Activated CD4-positive, alpha-beta T cell treated with anti-CD3 and anti-CD28 coated beads for 48 hours (primary cell): ENCODE measurements at regions not wholly inside any gene's neighbourhood (a gene's known extent, or its start where the extent isn't known, plus 50 kb on each side); places are given as distances from the start of the nearest gene placed in this dataset.

ENCODE experiments used
- DNase-seq: peaks from one replicate; pipeline ENCODE4 v3.0.0-alpha.2; 2020

- no peak for DNase-seq
Measured at GRCh38 chr5:171693412-171693811, 92.2 kb upstream of the SMIM23 start.

DNA sequence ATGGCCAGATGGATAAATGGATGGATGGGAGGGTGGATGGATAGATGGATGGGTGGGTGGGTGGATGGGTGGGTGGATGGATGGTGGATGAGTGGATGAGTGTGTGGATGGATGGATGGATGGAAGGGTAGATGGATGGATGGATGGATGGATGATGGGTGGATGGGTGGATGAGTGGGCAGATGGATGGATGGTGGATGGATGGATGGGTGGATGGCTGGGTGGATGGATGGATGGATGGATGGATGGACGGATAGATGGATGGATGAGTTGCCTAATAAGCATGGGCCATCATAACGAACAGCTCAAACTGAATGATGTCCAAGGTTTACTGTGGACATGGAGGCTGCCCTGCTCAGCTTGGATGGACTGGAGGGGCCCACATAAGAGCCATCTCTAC lies 89.8 kb upstream of the SMIM23 start:
- no peak for DNase-seq

DNA sequence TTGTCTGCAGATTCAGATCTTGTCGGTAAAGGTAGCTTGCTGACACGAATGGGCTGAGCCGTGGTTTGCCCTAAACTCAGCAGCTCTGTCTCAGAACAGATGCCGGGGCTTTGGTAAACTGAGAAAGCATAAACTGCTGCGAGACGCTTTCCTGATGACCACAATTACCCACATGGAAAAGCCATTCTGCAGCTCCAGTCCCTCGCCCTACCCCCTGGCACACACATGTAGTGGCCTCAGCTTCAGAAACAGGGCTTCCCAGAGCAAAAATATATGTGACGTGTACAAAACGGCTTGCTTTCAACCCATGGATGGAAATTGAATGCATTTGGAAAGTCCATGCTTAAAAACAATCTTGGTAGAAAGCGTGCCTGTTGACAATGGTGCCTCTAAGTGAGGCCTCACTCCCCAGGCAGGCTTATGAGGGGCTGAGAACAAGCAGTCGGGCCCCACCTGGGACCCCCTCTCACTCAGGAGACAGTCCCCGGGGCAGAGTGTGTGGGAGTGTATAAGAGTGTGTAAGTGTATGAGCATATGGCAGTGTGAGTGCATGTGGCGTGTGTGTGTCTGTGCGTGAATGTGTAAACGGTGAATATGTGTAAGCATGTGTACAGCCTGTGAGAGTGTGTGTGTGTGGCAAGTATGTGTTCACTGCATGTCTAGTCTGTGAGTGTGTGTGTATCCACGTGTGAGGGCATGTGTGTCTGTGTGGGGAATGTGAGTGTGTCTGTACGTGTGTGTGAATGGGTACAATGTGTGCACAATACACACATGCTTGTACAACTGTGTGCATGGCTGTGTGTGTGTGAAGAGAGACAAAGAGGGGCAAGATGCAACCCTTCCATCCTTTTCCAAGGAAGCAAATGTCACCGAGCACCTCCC lies 88.2 kb upstream of the SMIM23 start:
- no peak for DNase-seq

- no peak for DNase-seq
Measured at GRCh38 chr5:171700318-171700912, 85.2 kb upstream of the SMIM23 start.

DNA sequence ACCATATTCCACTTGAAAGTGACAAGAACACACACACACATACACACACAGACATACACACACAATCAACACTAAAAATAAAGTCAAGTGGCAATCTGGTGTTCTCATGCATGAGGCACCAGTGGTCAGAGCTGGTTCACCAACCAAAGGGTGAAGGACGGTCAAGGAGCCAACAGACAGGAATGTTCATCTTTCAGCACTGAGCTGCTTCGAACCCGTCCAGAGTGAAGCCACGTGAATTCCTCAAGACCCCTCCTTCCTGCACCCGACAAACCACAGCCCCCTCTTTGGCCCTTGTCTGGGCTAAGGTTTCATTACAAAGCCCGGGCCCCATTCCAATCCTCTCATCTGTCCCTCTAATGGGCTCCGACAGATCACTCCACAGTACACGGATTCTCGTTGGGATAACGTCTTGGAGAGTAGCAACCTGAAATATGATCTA lies 84.5 kb upstream of the SMIM23 start:
- DNase-seq: no peak

GRCh38 chr5:171702135-171702770 lies 83.4 kb upstream of the SMIM23 start:
- DNase-seq: no peak

DNA sequence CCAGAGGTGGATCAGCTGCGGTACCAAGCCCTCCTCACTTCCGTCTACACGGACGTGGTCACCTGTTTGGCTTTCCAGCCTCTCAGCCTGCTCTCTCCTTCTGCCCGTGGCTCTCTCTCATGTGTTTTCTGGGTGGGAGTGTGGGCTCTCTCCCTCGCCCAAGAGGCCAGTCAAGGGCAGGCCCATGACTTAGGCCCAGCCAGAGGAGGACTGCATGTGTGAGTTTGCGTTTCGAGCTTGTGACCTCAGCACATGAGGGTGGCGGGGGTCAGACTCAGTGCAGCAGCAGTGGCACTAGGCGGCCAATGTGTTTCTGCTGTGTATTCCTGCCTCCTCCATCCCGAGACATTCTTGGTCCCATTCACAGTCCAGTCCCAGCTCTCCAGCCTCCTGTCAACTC lies 82.5 kb upstream of the SMIM23 start:
- DNase-seq: no peak

DNA sequence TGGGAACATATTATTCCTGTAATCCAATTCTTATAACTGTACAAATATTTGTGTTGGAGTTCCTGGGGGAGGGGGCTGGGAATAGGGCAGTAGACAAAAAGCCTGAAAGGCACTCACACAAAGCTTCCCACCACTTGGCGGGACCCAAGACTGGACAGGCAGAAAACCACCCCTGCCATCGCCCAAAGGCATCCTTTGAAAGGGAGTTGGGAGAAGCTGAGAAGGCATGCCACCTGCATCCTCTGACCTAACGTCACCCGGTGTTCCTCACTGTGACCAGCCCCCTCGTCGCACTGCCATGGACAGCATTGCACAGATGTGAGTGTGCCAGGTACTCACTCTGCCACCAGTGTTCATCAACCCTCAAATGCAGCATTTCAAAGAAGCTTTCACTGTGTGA lies 80.6 kb upstream of the SMIM23 start:
- DNase-seq: no peak

DNA sequence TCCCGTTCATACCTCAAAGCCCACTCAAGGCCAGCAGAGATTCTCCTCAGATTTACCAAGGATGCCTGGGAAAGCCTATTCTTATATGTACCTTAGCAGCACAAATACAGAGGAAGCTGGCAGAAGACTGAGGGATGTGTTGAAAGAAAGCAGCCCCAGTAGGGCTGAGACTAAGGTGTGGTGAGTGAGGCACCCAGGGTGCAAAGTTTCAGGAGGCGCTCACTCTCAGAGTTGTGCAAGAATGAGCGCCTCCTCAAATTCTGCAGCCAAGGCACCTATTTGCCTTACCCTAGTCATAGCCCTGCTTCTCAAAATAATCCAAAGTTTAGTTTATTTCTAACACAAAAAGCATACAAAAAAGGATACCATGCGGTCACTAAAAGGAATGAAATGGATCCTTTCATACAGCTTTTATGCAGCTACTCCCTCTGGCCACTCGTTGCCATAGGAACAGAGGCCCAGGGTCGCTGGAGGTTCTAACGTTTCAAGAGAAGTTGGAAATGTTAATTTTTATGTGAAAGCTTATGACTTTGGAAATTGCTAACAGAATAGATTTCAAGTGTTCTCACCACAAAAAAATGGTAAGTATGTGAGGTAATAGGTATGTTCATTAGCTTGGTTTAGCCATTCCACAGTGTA lies 79.7 kb upstream of the SMIM23 start:
- no peak for DNase-seq

DNA sequence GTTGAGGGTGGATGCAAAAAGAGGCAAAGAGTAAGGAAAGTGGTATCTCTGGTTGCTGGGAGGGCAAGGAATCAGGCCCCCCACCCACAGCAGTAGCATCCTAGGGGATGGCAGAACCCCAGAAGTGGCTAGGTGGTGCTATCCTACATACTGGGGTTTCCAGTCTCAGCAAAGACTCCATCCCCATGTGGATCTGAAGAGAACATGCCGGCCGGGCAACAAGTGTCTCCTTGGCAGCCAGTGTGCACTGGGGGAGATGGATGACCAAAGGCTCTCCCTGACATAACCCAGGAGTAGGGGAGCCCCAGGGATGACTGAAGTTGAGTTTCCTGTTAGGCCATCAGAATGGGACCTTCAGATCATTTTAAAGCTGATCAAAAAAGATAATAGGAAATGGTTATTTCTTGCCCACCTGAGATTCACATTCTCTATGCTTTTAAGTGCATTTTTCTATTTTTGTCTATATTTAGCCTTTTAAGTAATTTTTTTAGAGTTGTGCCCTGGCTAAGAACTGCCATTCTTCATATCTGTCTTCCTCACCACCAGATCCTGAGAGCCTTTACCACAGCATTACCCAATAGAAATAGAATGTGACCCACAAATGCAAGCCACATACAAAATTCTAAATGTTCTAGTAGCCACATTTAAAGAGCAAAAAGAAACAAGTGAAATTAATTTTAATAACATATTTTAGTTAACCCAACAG lies 78.7 kb upstream of the SMIM23 start:
- no peak for DNase-seq

- no peak for DNase-seq
Measured at GRCh38 chr5:171707442-171707792, 78.2 kb upstream of the SMIM23 start.

DNA sequence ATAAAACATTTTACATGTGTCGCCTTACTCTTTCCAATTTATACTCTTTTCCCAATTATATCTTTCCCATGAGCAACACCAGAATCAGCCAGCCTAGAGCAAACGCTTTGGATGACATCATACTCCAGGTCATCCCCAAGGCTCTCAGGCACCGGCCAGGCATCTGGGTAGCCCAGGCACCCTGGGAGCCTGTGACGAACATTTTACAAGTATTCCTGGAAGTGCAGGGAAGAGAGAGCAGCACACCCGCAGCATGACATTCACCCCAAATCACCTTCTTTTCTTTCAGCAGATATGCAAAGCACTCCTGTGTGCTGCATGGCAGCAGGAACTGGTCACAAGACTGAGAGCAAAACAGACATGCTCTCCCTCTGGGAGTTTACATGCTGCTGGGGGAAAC lies 75.7 kb upstream of the SMIM23 start:
- DNase-seq: no peak

DNA sequence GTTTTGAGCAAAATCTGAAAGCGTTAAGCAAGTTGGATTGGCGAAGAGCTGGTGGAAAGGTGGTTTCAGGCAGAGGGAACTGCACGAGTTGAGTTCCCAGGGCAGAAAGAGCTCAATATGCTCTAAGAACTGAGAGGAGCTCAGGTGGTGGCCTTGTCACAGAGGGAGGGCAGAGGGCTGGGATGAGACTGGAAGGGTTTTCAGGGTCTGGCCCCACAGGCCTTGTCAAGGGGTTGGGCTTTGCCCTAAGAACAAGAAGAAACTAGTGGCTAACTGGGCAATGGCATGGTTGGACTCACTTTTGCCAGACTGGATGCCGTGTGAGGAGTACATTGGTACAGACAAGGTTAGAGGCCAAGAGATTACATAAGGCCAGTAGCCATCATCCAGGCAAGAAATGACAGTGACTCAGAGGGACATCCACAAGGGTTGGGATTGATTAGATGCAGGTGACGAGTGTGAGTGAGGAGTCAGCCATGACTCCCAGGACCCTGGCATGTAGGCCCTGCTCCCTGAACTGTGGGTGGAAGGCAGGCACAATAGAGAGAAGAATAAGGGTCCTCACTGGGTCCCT lies 75.1 kb upstream of the SMIM23 start:
- DNase-seq: no peak

- DNase-seq: no peak
Measured at GRCh38 chr5:171711571-171711970, 74.0 kb upstream of the SMIM23 start.

DNA sequence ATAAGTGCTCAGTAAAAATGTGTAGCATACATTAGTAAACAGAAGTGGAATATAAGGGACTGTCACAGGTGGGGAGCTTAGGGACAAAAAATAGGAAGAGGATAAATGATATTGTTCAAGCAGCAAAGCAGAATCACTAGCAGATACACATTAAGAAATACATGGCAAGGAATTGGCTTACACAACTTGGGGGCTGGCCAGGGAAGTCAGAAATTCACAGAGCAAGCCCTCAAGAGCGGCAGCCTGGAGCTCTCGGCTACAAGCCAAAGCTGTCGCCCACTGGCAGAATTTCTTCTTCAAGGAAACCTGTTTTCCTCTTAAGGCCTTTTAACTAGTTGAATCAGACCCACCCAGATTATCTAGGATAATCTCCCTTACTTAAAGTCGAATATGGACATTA lies 73.0 kb upstream of the SMIM23 start:
- DNase-seq: no peak

DNA sequence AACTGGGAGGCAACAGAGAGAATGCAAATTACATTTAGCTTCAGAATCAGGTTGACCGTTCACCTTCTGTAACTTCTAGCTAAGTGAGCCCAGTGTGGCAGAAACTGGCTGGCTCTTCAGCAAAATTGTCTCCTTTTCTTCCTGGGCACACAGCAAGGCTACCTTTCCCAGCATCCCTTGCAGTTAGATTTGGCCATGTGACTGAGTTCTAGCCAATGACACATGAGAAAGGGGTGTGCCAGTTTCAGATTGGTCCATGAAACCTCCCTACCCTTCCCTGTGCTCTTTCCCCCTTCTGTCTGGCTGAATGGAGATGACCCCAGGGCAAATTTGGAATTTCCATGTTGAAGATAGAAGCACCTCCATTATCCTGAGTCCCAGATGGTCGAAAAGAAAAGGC lies 72.5 kb upstream of the SMIM23 start:
- no peak for DNase-seq

GRCh38 chr5:171714261-171714660 lies 71.4 kb upstream of the SMIM23 start:
- no peak for DNase-seq

DNA sequence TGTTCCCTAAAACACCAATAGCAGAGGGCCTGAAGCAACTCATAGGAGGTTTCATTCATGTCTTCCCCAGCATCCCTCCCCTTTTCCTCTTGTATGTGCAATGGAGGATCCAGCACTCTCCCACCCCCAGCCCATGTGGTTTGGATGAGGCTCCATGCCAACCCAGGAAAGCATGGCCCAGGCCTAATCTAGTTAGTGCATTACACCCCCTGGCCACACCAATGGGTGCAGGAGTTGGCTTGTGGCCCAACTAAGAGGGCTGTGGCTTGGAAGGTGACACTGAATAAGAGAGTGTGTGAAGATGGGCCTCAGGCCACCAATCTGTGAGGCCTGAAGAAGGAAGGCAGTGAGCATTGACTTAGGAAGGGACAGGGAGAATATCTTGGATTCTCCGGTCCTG lies 70.8 kb upstream of the SMIM23 start:
- no peak for DNase-seq

GRCh38 chr5:171715551-171715950 lies 70.1 kb upstream of the SMIM23 start:
- DNase-seq: no peak

- no peak for DNase-seq
Measured at GRCh38 chr5:171720086-171720485, 65.5 kb upstream of the SMIM23 start.

GRCh38 chr5:171721464-171721863 lies 64.2 kb upstream of the SMIM23 start:
- no peak for DNase-seq

DNA sequence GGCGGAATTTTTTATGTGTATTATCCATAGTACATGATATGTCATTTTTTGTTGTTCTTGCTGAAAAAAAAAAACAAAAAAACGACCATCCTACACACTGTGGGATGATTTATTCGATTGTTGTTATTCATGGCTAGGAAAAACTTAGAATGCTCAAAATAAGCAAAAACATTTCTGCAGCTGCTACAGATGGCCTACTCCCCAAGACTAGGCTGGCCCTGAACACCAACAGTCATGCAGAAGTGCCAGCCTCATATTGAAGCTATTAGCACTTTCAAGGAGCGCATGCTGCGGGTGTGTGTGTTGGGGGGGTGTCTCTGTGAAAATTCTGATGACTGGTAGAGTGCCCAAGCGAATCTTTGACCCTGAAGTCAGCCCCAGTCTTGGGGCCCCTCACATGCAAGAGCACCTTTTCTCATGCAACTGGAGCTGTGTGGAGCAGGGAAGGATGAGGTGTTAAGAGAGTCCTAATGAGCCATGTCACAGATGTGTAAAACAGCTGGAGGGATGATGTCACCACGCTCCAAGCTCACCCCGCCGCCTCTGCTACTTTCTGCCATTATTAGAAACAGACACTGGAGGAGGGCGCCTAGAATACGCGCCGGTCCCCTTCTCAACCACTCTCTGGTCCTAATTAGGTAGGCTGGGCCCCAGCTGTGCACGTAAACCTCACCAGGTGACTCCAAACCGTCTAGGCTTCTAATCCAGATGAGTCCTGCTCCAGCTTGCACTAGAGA lies 61.0 kb upstream of the SMIM23 start:
- no peak for DNase-seq
